Glutamatergic neuron (in vitro differentiated cells): ENCODE measurements at regions not wholly inside any gene's neighbourhood (a gene's known extent, or its start where the extent isn't known, plus 50 kb on each side); places are given as distances from the start of the nearest gene placed in this dataset.
"Not testable (repeated sequence)": the region's sequence is repeated elsewhere in the genome, so short reads cannot be mapped to it uniquely, and the experiment has no call there.

Experiments used
- DNase-seq: peaks from one replicate; pipeline ENCODE4 v3.0.0; 2022
- H3K27ac Mint-ChIP-seq: one replicate; pipeline ENCODE4 v1.8.0; 2020; ENCODE audit warnings: mild to moderate bottlenecking, mixed read lengths, inconsistent platforms; ENCODE audit not compliant: unreplicated experiment
- H3K27me3 Mint-ChIP-seq: one replicate; pipeline ENCODE4 v1.8.0; 2020; ENCODE audit warnings: mild to moderate bottlenecking, moderate library complexity, mixed read lengths, inconsistent platforms; ENCODE audit not compliant: unreplicated experiment
- H3K36me3 Mint-ChIP-seq: one replicate; pipeline ENCODE4 v1.8.0; 2020; ENCODE audit warnings: mild to moderate bottlenecking, mixed read lengths, inconsistent platforms; ENCODE audit not compliant: unreplicated experiment
- H3K4me1 Mint-ChIP-seq: one replicate; pipeline ENCODE4 v1.8.0; 2020; ENCODE audit warnings: mild to moderate bottlenecking, low read depth, mixed read lengths, inconsistent platforms; ENCODE audit not compliant: unreplicated experiment
- H3K4me3 Mint-ChIP-seq: one replicate; pipeline ENCODE4 v1.8.0; 2020; ENCODE audit warnings: mild to moderate bottlenecking, mixed read lengths, inconsistent platforms; ENCODE audit not compliant: unreplicated experiment
- H3K9me3 Mint-ChIP-seq: one replicate; pipeline ENCODE4 v1.8.0; 2020; ENCODE audit warnings: mild to moderate bottlenecking, moderate library complexity, mixed read lengths, inconsistent platforms; ENCODE audit not compliant: unreplicated experiment
- TF ChIP-seq, protein P1 (sequence below): fragments of 200-600 bp; sonication (generic); IDR thresholded peaks from one replicate; pipeline ENCODE4 v1.5.0; 2021; ENCODE audit not compliant: partially characterized antibody, unreplicated experiment

DNA sequence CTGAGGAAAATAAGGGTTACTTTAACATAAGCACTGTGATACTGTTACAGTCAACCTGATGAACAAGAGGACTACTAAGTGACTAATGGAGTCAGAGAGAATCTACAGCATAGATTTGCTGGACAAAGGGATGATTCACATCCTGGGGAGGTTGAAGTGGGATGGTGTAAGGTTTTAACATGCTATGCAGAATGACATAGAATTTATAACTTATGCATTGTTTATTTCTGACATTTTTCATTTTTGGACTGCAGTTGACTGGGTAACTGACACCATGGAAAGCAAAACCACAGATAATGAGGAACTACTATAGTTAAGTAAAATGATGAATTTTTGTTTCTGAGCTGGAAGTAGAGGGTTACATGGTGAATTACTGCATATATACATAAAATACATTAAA, 389.2 kb downstream of the MAT2B start:
- no peak overlapping the region for H3K27ac Mint-ChIP-seq
- peaks cover 18% of the 10 kb centered on the region for H3K4me1 Mint-ChIP-seq
- peaks cover 2% of the 10 kb centered on the region for H3K9me3 Mint-ChIP-seq
- H3K4me3 Mint-ChIP-seq, result no peak overlapping the region
- TF ChIP-seq, protein P1, sequence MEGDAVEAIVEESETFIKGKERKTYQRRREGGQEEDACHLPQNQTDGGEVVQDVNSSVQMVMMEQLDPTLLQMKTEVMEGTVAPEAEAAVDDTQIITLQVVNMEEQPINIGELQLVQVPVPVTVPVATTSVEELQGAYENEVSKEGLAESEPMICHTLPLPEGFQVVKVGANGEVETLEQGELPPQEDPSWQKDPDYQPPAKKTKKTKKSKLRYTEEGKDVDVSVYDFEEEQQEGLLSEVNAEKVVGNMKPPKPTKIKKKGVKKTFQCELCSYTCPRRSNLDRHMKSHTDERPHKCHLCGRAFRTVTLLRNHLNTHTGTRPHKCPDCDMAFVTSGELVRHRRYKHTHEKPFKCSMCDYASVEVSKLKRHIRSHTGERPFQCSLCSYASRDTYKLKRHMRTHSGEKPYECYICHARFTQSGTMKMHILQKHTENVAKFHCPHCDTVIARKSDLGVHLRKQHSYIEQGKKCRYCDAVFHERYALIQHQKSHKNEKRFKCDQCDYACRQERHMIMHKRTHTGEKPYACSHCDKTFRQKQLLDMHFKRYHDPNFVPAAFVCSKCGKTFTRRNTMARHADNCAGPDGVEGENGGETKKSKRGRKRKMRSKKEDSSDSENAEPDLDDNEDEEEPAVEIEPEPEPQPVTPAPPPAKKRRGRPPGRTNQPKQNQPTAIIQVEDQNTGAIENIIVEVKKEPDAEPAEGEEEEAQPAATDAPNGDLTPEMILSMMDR, result no peak
- no peaks in the 10 kb centered on the region for H3K27me3 Mint-ChIP-seq
- DNase-seq, result no peak
- no peaks in the 10 kb centered on the region for H3K36me3 Mint-ChIP-seq

- DNase-seq, result no peak
- H3K36me3 Mint-ChIP-seq, result peaks cover 10% of the 10 kb centered on the region
- TF ChIP-seq, protein P1, result no peak
- H3K4me1 Mint-ChIP-seq, result peaks cover 19% of the 10 kb centered on the region
- H3K27ac Mint-ChIP-seq, result peak overlapping the region; percentile 69
- no peak overlapping the region for H3K4me3 Mint-ChIP-seq
- H3K27me3 Mint-ChIP-seq, result no peaks in the 10 kb centered on the region
- H3K9me3 Mint-ChIP-seq, result peaks cover under 1% of the 10 kb centered on the region
Observed at GRCh38 chr5:163898873-163899272, 393.5 kb downstream of the MAT2B start.

DNA sequence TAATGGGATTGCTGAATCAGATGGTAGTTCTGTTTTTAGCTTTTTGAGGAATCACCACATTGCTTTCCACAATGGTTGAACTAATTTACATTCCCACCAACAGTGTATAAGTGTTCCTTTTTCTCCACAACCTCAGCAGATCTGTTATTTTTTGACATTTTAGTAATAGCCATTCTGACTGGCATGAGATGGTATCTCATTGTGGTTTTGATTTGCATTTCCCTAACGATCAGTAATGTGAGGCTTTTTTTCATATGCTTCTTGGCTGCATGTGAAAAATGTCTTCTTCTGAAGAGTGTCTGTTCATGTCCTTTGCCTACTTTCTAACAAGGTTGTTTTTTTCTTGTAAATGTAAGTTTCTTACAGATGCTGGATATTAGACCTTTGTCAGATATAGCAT, 402.4 kb downstream of the MAT2B start:
- not testable (repeated sequence) for DNase-seq, H3K27ac Mint-ChIP-seq, H3K4me3 Mint-ChIP-seq, H3K36me3 Mint-ChIP-seq, H3K27me3 Mint-ChIP-seq, H3K9me3 Mint-ChIP-seq
- H3K4me1 Mint-ChIP-seq, result peaks cover 14% of the 10 kb centered on the region

- no peak overlapping the region for H3K4me3 Mint-ChIP-seq
- H3K9me3 Mint-ChIP-seq, result peaks cover 6% of the 10 kb centered on the region
- H3K36me3 Mint-ChIP-seq, result no peaks in the 10 kb centered on the region
- peaks cover 16% of the 10 kb centered on the region for H3K4me1 Mint-ChIP-seq
- no peak for DNase-seq
- no peaks in the 10 kb centered on the region for H3K27me3 Mint-ChIP-seq
- TF ChIP-seq, protein P1, result no peak
- H3K27ac Mint-ChIP-seq, result no peak overlapping the region
Observed at GRCh38 chr5:163908253-163908652, 402.8 kb downstream of the MAT2B start.

GRCh38 chr5:163910226-163910625, 404.8 kb downstream of the MAT2B start:
- Mint-ChIP-seq H3K9me3 (peaks cover 8% of the 10 kb centered on the region), H3K27ac (no peak overlapping the region), H3K27me3 (peaks cover 4% of the 10 kb centered on the region), H3K4me1 (peaks cover 31% of the 10 kb centered on the region), H3K4me3 (no peak overlapping the region), H3K36me3 (no peaks in the 10 kb centered on the region)
- TF ChIP-seq, protein P1, result no peak
- DNase-seq, result no peak

- no peaks in the 10 kb centered on the region for H3K36me3 Mint-ChIP-seq
- H3K4me1 Mint-ChIP-seq, result peaks cover 42% of the 10 kb centered on the region
- no peak overlapping the region for H3K27ac Mint-ChIP-seq
- TF ChIP-seq, protein P1, result no peak
- H3K9me3 Mint-ChIP-seq, result peaks cover 6% of the 10 kb centered on the region
- no peak overlapping the region for H3K4me3 Mint-ChIP-seq
- H3K27me3 Mint-ChIP-seq, result peaks cover 4% of the 10 kb centered on the region
- no peak for DNase-seq
Observed at GRCh38 chr5:163912046-163912445, 406.6 kb downstream of the MAT2B start.
